ENCODE measurements at regions not wholly inside any gene's neighbourhood (a gene's known extent, or its start where the extent isn't known, plus 50 kb on each side); places are given as distances from the start of the nearest gene placed in this dataset.

GRCh38 chr1:184228558-184228957 is 158.3 kb upstream of the C1orf21 start:
- no peaks in the 10 kb centered on the region for H3K36me3 ChIP-seq (ENCODE audit: control insufficient read depth in 2 of 2, insufficient read depth in 2 of 2, low read length in 2 of 2)
- no peaks in the 10 kb centered on the region for H3K4me1 ChIP-seq (ENCODE audit: control insufficient read depth in 2 of 2, insufficient read depth in 2 of 2, low read length in 2 of 2)
- H3K27ac ChIP-seq (ENCODE audit: low read depth in 2 of 2, low read length in 2 of 2) = no peak overlapping the region
- no peak overlapping the region for H3K9ac ChIP-seq (ENCODE audit: low read depth in 1 of 2, low read length in 2 of 2)
- H3K4me3 ChIP-seq (ENCODE audit: low read length in 2 of 2) = no peak overlapping the region
- no peaks in the 10 kb centered on the region for H3K9me3 ChIP-seq (ENCODE audit: control insufficient read depth in 2 of 2, low read length in 2 of 2)
- no peaks in the 10 kb centered on the region for H3K27me3 ChIP-seq (ENCODE audit: control insufficient read depth in 2 of 2, insufficient read depth in 2 of 2, low read length in 2 of 2)

- Histone ChIP-seq H3K27me3 (ENCODE audit: control insufficient read depth in 2 of 2, insufficient read depth in 2 of 2, low read length in 2 of 2) (no peaks in the 10 kb centered on the region), H3K9ac (ENCODE audit: low read depth in 1 of 2, low read length in 2 of 2) (no peak overlapping the region), H3K36me3 (ENCODE audit: control insufficient read depth in 2 of 2, insufficient read depth in 2 of 2, low read length in 2 of 2) (no peaks in the 10 kb centered on the region), H3K4me3 (ENCODE audit: low read length in 2 of 2) (no peak overlapping the region), H3K4me1 (ENCODE audit: control insufficient read depth in 2 of 2, insufficient read depth in 2 of 2, low read length in 2 of 2) (no peaks in the 10 kb centered on the region), H3K9me3 (ENCODE audit: control insufficient read depth in 2 of 2, low read length in 2 of 2) (no peaks in the 10 kb centered on the region), H3K27ac (ENCODE audit: low read depth in 2 of 2, low read length in 2 of 2) (no peak overlapping the region)
Observed at GRCh38 chr1:184237588-184237987, 149.2 kb upstream of the C1orf21 start.

GRCh38 chr1:184241446-184241845 is 145.4 kb upstream of the C1orf21 start:
- H3K4me3 ChIP-seq (ENCODE audit: low read length in 2 of 2) = no peak overlapping the region
- H3K27ac ChIP-seq (ENCODE audit: low read depth in 2 of 2, low read length in 2 of 2) = no peak overlapping the region
- H3K9ac ChIP-seq (ENCODE audit: low read depth in 1 of 2, low read length in 2 of 2) = no peak overlapping the region
- no peaks in the 10 kb centered on the region for H3K27me3 ChIP-seq (ENCODE audit: control insufficient read depth in 2 of 2, insufficient read depth in 2 of 2, low read length in 2 of 2)
- no peaks in the 10 kb centered on the region for H3K9me3 ChIP-seq (ENCODE audit: control insufficient read depth in 2 of 2, low read length in 2 of 2)
- no peaks in the 10 kb centered on the region for H3K4me1 ChIP-seq (ENCODE audit: control insufficient read depth in 2 of 2, insufficient read depth in 2 of 2, low read length in 2 of 2)
- no peaks in the 10 kb centered on the region for H3K36me3 ChIP-seq (ENCODE audit: control insufficient read depth in 2 of 2, insufficient read depth in 2 of 2, low read length in 2 of 2)

- H3K4me3 ChIP-seq (ENCODE audit: low read length in 2 of 2) = no peak overlapping the region
- no peaks in the 10 kb centered on the region for H3K4me1 ChIP-seq (ENCODE audit: control insufficient read depth in 2 of 2, insufficient read depth in 2 of 2, low read length in 2 of 2)
- no peaks in the 10 kb centered on the region for H3K36me3 ChIP-seq (ENCODE audit: control insufficient read depth in 2 of 2, insufficient read depth in 2 of 2, low read length in 2 of 2)
- H3K9ac ChIP-seq (ENCODE audit: low read depth in 1 of 2, low read length in 2 of 2) = no peak overlapping the region
- H3K27ac ChIP-seq (ENCODE audit: low read depth in 2 of 2, low read length in 2 of 2) = no peak overlapping the region
- no peaks in the 10 kb centered on the region for H3K27me3 ChIP-seq (ENCODE audit: control insufficient read depth in 2 of 2, insufficient read depth in 2 of 2, low read length in 2 of 2)
- no peaks in the 10 kb centered on the region for H3K9me3 ChIP-seq (ENCODE audit: control insufficient read depth in 2 of 2, low read length in 2 of 2)
Observed at GRCh38 chr1:184242507-184242943, 144.3 kb upstream of the C1orf21 start.

GRCh38 chr1:184244962-184245361 is 141.9 kb upstream of the C1orf21 start:
- Histone ChIP-seq H3K4me3 (ENCODE audit: low read length in 2 of 2) (no peak overlapping the region), H3K27me3 (ENCODE audit: control insufficient read depth in 2 of 2, insufficient read depth in 2 of 2, low read length in 2 of 2) (no peaks in the 10 kb centered on the region), H3K4me1 (ENCODE audit: control insufficient read depth in 2 of 2, insufficient read depth in 2 of 2, low read length in 2 of 2) (no peaks in the 10 kb centered on the region), H3K36me3 (ENCODE audit: control insufficient read depth in 2 of 2, insufficient read depth in 2 of 2, low read length in 2 of 2) (no peaks in the 10 kb centered on the region), H3K9me3 (ENCODE audit: control insufficient read depth in 2 of 2, low read length in 2 of 2) (no peaks in the 10 kb centered on the region), H3K9ac (ENCODE audit: low read depth in 1 of 2, low read length in 2 of 2) (no peak overlapping the region), H3K27ac (ENCODE audit: low read depth in 2 of 2, low read length in 2 of 2) (no peak overlapping the region)

- Histone ChIP-seq H3K27me3 (ENCODE audit: control insufficient read depth in 2 of 2, insufficient read depth in 2 of 2, low read length in 2 of 2) (no peaks in the 10 kb centered on the region), H3K9me3 (ENCODE audit: control insufficient read depth in 2 of 2, low read length in 2 of 2) (no peaks in the 10 kb centered on the region), H3K36me3 (ENCODE audit: control insufficient read depth in 2 of 2, insufficient read depth in 2 of 2, low read length in 2 of 2) (no peaks in the 10 kb centered on the region), H3K9ac (ENCODE audit: low read depth in 1 of 2, low read length in 2 of 2) (no peak overlapping the region), H3K4me1 (ENCODE audit: control insufficient read depth in 2 of 2, insufficient read depth in 2 of 2, low read length in 2 of 2) (no peaks in the 10 kb centered on the region), H3K4me3 (ENCODE audit: low read length in 2 of 2) (no peak overlapping the region), H3K27ac (ENCODE audit: low read depth in 2 of 2, low read length in 2 of 2) (no peak overlapping the region)
Observed at GRCh38 chr1:184247671-184248070, 139.2 kb upstream of the C1orf21 start.

GRCh38 chr1:184253921-184254320 is 132.9 kb upstream of the C1orf21 start:
- Histone ChIP-seq H3K4me1 (ENCODE audit: control insufficient read depth in 2 of 2, insufficient read depth in 2 of 2, low read length in 2 of 2) (no peaks in the 10 kb centered on the region), H3K9ac (ENCODE audit: low read depth in 1 of 2, low read length in 2 of 2) (no peak overlapping the region), H3K9me3 (ENCODE audit: control insufficient read depth in 2 of 2, low read length in 2 of 2) (no peaks in the 10 kb centered on the region), H3K36me3 (ENCODE audit: control insufficient read depth in 2 of 2, insufficient read depth in 2 of 2, low read length in 2 of 2) (no peaks in the 10 kb centered on the region), H3K27ac (ENCODE audit: low read depth in 2 of 2, low read length in 2 of 2) (no peak overlapping the region), H3K27me3 (ENCODE audit: control insufficient read depth in 2 of 2, insufficient read depth in 2 of 2, low read length in 2 of 2) (no peaks in the 10 kb centered on the region), H3K4me3 (ENCODE audit: low read length in 2 of 2) (no peak overlapping the region)

- Histone ChIP-seq H3K36me3 (ENCODE audit: control insufficient read depth in 2 of 2, insufficient read depth in 2 of 2, low read length in 2 of 2) (no peaks in the 10 kb centered on the region), H3K4me3 (ENCODE audit: low read length in 2 of 2) (no peak overlapping the region), H3K9me3 (ENCODE audit: control insufficient read depth in 2 of 2, low read length in 2 of 2) (no peaks in the 10 kb centered on the region), H3K9ac (ENCODE audit: low read depth in 1 of 2, low read length in 2 of 2) (no peak overlapping the region), H3K27me3 (ENCODE audit: control insufficient read depth in 2 of 2, insufficient read depth in 2 of 2, low read length in 2 of 2) (no peaks in the 10 kb centered on the region), H3K4me1 (ENCODE audit: control insufficient read depth in 2 of 2, insufficient read depth in 2 of 2, low read length in 2 of 2) (no peaks in the 10 kb centered on the region), H3K27ac (ENCODE audit: low read depth in 2 of 2, low read length in 2 of 2) (no peak overlapping the region)
Observed at GRCh38 chr1:184254849-184255248, 132.0 kb upstream of the C1orf21 start.

- no peaks in the 10 kb centered on the region for H3K27me3 ChIP-seq (ENCODE audit: control insufficient read depth in 2 of 2, insufficient read depth in 2 of 2, low read length in 2 of 2)
- H3K36me3 ChIP-seq (ENCODE audit: control insufficient read depth in 2 of 2, insufficient read depth in 2 of 2, low read length in 2 of 2) = no peaks in the 10 kb centered on the region
Observed at GRCh38 chr1:184255560-184255959, 131.3 kb upstream of the C1orf21 start.

GRCh38 chr1:184257873-184258272 is 129.0 kb upstream of the C1orf21 start:
- peaks cover 0 to 3% of the 10 kb centered on the region in 2 donors for H3K27me3 ChIP-seq (ENCODE audit: control insufficient read depth in 2 of 2, insufficient read depth in 2 of 2, low read length in 2 of 2)
- no peak overlapping the region for H3K4me3 ChIP-seq (ENCODE audit: low read length in 2 of 2)
- no peaks in the 10 kb centered on the region for H3K36me3 ChIP-seq (ENCODE audit: control insufficient read depth in 2 of 2, insufficient read depth in 2 of 2, low read length in 2 of 2)
- no peaks in the 10 kb centered on the region for H3K9me3 ChIP-seq (ENCODE audit: control insufficient read depth in 2 of 2, low read length in 2 of 2)
- no peaks in the 10 kb centered on the region for H3K4me1 ChIP-seq (ENCODE audit: control insufficient read depth in 2 of 2, insufficient read depth in 2 of 2, low read length in 2 of 2)
- no peak overlapping the region for H3K27ac ChIP-seq (ENCODE audit: low read depth in 2 of 2, low read length in 2 of 2)
- H3K9ac ChIP-seq (ENCODE audit: low read depth in 1 of 2, low read length in 2 of 2) = no peak overlapping the region

More at GRCh38 chr1:184255560-184255959, 131.3 kb upstream of the C1orf21 start:
- Histone ChIP-seq H3K9me3 (ENCODE audit: control insufficient read depth in 2 of 2, low read length in 2 of 2) (no peaks in the 10 kb centered on the region), H3K9ac (ENCODE audit: low read depth in 1 of 2, low read length in 2 of 2) (no peak overlapping the region), H3K4me3 (ENCODE audit: low read length in 2 of 2) (no peak overlapping the region), H3K27ac (ENCODE audit: low read depth in 2 of 2, low read length in 2 of 2) (no peak overlapping the region), H3K4me1 (ENCODE audit: control insufficient read depth in 2 of 2, insufficient read depth in 2 of 2, low read length in 2 of 2) (no peaks in the 10 kb centered on the region)

- no peaks in the 10 kb centered on the region for H3K4me1 ChIP-seq (ENCODE audit: control insufficient read depth in 2 of 2, insufficient read depth in 2 of 2, low read length in 2 of 2)
- H3K27me3 ChIP-seq (ENCODE audit: control insufficient read depth in 2 of 2, insufficient read depth in 2 of 2, low read length in 2 of 2) = peaks cover 0 to 3% of the 10 kb centered on the region in 2 donors
- no peak overlapping the region for H3K9ac ChIP-seq (ENCODE audit: low read depth in 1 of 2, low read length in 2 of 2)
- no peaks in the 10 kb centered on the region for H3K36me3 ChIP-seq (ENCODE audit: control insufficient read depth in 2 of 2, insufficient read depth in 2 of 2, low read length in 2 of 2)
- no peak overlapping the region for H3K27ac ChIP-seq (ENCODE audit: low read depth in 2 of 2, low read length in 2 of 2)
- H3K9me3 ChIP-seq (ENCODE audit: control insufficient read depth in 2 of 2, low read length in 2 of 2) = no peaks in the 10 kb centered on the region
- no peak overlapping the region for H3K4me3 ChIP-seq (ENCODE audit: low read length in 2 of 2)
Observed at GRCh38 chr1:184258525-184258924, 128.3 kb upstream of the C1orf21 start.

Measured in mucosa of rectum (tissue), 2 donors.